NCI-H2227 (cell line): ENCODE measurements at regions not wholly inside any gene's neighbourhood (a gene's known extent, or its start where the extent isn't known, plus 50 kb on each side); places are given as distances from the start of the nearest gene placed in this dataset.
"Not testable (repeated sequence)": the region's sequence is repeated elsewhere in the genome, so short reads cannot be mapped to it uniquely, and the experiment has no call there.

Experiments used
- DNase-seq: peaks from one replicate; lab custom pipeline; 2025; ENCODE audit not compliant: unreplicated experiment; lab: John Stamatoyannopoulos, UW

GRCh38 chr18:32884543-32884942 lies 111.7 kb upstream of the KLHL14 start:
- DNase-seq: no peak

- no peak for DNase-seq
Measured at GRCh38 chr18:32881009-32881408, 108.2 kb upstream of the KLHL14 start.

GRCh38 chr18:32879497-32879896 lies 106.7 kb upstream of the KLHL14 start:
- DNase-seq: peak; percentile 10

- DNase-seq: no peak
Measured at GRCh38 chr18:32878436-32878835, 105.6 kb upstream of the KLHL14 start.

GRCh38 chr18:32877371-32877770 lies 104.5 kb upstream of the KLHL14 start:
- DNase-seq: no peak

GRCh38 chr18:32875625-32876024 lies 102.8 kb upstream of the KLHL14 start:
- DNase-seq: no peak

- no peak for DNase-seq
Measured at GRCh38 chr18:32871786-32872185, 99.0 kb upstream of the KLHL14 start.

DNA sequence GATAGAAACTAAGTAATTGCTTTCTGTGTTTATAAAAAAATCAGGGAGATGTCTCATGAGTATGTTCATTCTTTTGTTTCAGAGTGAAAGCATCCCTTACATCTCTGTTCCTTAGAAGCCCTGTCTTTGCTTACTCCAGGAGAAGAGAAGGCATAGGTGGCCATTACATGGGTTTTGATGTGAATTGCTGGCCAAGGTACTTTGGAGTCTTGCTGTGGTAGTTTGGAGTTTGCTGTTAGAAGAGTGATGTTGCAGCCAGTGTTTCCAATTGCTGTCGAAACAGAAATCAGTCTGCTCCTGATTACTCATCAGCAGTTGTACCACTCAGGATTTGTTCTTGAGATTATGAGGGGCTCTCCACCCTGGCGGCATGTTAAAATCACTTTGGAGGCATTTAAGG lies 97.8 kb upstream of the KLHL14 start:
- DNase-seq: no peak

DNA sequence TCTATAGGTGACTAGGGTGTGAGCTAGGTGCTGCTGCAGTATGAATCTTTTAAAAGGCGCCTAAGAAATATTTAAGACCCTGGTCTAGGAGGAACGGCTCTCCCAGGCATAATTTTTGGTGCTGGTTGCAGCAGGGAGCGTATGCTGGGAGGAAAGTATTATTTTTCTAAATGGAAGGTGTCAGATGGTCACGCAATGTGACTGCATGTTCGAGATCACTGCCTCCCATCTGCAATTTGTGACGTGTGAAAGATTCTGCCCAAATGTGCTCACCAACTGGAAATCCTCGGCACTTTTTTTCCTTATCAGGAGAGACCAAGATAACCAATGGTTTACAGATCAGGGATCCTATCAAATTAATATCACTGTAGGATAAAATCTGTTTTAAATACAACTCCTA lies 95.6 kb upstream of the KLHL14 start:
- DNase-seq: peak; percentile 31

- peak; percentile 11 for DNase-seq
Measured at GRCh38 chr18:32867936-32868335, 95.1 kb upstream of the KLHL14 start.

- DNase-seq: no peak
Measured at GRCh38 chr18:32867330-32867729, 94.5 kb upstream of the KLHL14 start.

GRCh38 chr18:32862031-32862430 lies 89.2 kb upstream of the KLHL14 start:
- not testable (repeated sequence) for DNase-seq

DNA sequence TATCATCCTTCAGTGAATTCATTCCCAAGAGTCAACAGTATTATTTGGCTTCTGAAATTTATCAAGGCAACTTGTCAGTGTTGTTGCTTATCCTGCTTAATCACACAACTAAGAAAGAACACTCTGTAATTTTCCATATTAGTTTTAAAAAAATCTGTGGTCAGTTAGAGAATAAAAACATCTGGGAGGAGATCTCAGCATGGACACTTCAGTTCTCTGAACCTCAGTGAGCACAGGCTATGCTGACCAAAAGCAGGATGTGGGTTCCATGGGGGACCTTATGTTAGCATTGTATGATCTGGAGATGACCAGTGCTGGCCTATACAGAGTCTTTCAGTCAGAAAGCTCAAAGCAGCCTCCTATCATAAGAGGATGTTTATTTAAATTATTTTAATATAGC lies 79.1 kb upstream of the KLHL14 start:
- no peak for DNase-seq

DNA sequence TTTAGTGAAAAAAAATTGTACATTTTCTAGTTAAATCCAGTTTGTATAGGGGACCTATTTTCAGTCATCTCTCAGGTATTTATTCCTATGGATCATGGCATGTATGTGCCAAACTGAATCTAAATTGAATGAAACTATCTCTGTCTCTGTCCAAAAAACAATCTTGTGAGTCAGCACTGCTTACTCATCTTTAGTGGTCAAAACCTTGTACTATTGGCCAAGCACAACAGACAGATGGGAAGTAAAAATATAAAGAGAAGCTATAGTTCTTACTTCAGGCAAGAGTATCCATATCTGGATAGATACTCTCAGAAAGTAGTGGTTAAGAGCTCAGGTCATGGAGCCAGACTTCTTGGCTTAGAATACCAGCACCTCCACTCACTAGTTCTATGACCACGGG lies 76.0 kb upstream of the KLHL14 start:
- DNase-seq: no peak

GRCh38 chr18:32847691-32848090 lies 74.9 kb upstream of the KLHL14 start:
- no peak for DNase-seq

GRCh38 chr18:32846896-32847295 lies 74.1 kb upstream of the KLHL14 start:
- no peak for DNase-seq

DNA sequence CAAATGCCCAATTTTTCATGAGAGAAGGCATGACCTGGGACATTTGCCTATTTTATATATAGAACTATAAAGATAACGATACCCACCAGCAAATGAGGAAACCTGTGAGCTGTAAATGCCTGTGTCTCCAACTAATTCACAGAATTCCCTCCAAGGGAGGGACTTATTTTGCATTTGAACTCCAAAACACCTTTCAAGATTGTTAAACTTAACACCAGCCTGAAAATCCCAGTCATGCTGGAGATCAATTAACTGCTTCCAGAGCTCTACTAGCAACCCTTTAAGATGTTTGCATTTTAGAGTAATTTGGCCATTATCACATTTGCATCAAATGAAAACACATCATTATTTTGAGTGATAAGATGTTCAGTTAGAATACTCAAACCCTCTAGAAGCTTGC lies 68.1 kb upstream of the KLHL14 start:
- DNase-seq: no peak

GRCh38 chr18:32835951-32836350 lies 63.1 kb upstream of the KLHL14 start:
- DNase-seq: no peak

GRCh38 chr18:32831781-32832180 lies 59.0 kb upstream of the KLHL14 start:
- no peak for DNase-seq

DNA sequence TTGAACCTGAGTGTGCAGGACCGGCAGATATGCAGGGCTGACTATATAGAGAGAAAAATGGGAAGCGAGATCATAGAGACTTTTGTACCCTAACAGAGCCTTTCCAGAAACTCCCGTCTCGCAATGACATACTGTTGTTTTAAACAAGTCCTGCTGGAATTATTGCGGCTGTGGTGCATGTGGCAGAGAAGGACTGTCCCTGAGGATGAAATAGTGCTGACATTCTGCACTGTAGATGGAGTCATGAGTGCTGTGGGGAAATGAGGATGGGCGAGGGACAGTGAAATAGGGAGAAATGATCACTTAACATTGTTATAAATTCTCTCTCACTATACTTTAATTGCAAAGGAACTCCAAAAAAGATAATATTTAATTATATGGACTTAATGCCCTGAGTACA lies 50.4 kb upstream of the KLHL14 start:
- DNase-seq: no peak
